ENCODE measurements at regions not wholly inside any gene's neighbourhood (a gene's known extent, or its start where the extent isn't known, plus 50 kb on each side); places are given as distances from the start of the nearest gene placed in this dataset.

- no peak for DNase-seq
Observed at GRCh38 chr22:46092011-46092410, 58.3 kb upstream of the PPARA start.

GRCh38 chr22:46092670-46093410 is 57.5 kb upstream of the PPARA start:
- no peak for DNase-seq

DNA sequence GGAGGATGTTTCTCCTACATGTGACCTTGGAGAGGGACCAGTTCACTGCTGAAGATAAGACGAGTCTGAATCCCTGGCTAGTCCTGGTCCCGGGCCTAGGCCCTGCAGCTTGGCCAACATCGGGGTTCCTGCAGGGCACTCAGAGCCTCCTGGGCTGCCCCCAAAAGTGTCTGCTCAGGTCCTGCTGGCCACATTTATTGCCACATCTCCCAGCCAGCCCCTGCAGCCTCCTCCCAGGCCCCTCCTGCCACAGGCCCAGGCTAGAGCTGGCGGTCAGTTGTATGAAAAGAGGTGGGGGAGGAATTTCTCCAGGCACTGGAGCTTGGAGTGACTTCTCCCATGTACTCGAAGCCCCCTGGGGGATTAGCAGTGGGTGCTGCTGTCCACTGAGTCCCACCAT is 56.5 kb upstream of the PPARA start:
- no peak for DNase-seq

GRCh38 chr22:46094676-46095075 is 55.6 kb upstream of the PPARA start:
- DNase-seq = no peak

GRCh38 chr22:46096051-46096450 is 54.3 kb upstream of the PPARA start:
- no peak for DNase-seq

- no peak for DNase-seq
Observed at GRCh38 chr22:46096706-46097230, 53.6 kb upstream of the PPARA start.

- DNase-seq = no peak
Observed at GRCh38 chr22:46097268-46097900, 52.9 kb upstream of the PPARA start.

- no peak for DNase-seq
Observed at GRCh38 chr22:46098525-46099475, 51.5 kb upstream of the PPARA start.

- no peak for DNase-seq
Observed at GRCh38 chr22:46099740-46100139, 50.6 kb upstream of the PPARA start.

- no peak for DNase-seq
Observed at GRCh38 chr22:46100401-46101105, 49.8 kb upstream of the PPARA start.
